Ramos (cell line): ENCODE measurements at regions not wholly inside any gene's neighbourhood (a gene's known extent, or its start where the extent isn't known, plus 50 kb on each side); places are given as distances from the start of the nearest gene placed in this dataset.

Experiments
- in situ Hi-C: fragments of 300-500 bp; cut with MboI; formaldehyde crosslinking; loops from one replicate; pipeline ENCODE4 v1.14.3; 2022; ENCODE audit warnings: low sequenced_read_pairs; ENCODE audit not compliant: unreplicated experiment

- in situ Hi-C loops, result no loop called here
Measured at GRCh38 chr2:207397917-207398655, 131.7 kb upstream of the CREB1 start.

DNA sequence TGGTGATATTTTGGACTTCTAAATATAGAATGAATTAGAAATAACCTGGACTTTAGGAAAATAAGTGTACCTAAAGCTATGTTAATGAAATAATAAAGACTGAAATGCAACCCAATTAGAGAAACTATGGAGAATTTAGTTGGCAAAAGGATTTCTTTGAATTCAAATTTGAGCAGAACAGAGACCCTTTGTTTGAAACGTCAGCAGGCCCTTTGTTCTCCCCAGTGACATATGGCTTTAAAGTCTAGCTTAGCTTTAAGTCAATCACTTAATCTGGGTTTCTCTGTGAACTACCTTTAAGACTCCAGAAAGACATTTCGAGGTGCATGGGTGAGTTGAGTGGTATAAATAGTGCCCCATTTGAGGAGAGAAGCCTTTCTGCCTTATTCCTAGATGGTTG is 130.5 kb upstream of the CREB1 start:
- in situ Hi-C loops, result no loop called here

GRCh38 chr2:207401338-207401737 is 128.4 kb upstream of the CREB1 start:
- in situ Hi-C loops, result no loop called here

DNA sequence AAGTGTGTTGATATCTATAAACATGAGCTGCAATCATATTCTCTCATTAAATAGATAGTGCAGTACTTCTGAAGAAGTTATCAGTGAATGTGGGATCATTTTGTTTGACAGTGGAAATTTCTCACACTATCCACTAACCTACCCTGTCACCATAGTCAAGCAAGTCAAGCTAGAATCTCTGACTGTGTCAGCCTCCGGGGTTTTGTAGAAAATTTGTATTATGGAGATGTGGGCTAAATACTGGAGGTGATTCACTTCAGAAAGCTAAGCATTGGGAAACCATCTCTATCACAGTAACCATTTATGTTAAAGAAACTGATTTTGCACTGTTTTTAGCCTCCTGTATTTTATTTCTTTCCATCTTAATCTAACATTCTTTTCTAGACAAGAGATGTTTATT is 126.6 kb upstream of the CREB1 start:
- in situ Hi-C loops, result no loop called here

DNA sequence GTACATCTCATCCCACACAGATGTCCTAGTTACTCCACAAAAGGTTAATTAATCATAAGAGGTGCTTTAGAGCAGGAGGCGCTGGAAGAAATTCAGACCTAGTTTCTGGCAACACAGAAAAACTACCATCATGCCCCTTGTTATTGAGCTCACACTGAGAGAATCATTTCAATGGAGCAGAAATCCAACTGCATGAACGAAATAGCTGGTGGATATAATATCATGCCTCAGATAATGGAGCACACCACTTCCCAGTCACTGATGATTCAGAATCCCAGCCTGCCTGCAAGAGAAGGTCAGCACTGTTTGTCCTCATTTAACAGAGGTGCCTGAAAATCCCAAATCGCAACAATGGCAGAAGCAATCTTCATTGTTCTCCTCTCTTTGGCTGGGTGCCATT is 125.8 kb upstream of the CREB1 start:
- in situ Hi-C loops, result no loop called here

GRCh38 chr2:207405150-207405549 is 124.6 kb upstream of the CREB1 start:
- in situ Hi-C loops, result no loop called here

DNA sequence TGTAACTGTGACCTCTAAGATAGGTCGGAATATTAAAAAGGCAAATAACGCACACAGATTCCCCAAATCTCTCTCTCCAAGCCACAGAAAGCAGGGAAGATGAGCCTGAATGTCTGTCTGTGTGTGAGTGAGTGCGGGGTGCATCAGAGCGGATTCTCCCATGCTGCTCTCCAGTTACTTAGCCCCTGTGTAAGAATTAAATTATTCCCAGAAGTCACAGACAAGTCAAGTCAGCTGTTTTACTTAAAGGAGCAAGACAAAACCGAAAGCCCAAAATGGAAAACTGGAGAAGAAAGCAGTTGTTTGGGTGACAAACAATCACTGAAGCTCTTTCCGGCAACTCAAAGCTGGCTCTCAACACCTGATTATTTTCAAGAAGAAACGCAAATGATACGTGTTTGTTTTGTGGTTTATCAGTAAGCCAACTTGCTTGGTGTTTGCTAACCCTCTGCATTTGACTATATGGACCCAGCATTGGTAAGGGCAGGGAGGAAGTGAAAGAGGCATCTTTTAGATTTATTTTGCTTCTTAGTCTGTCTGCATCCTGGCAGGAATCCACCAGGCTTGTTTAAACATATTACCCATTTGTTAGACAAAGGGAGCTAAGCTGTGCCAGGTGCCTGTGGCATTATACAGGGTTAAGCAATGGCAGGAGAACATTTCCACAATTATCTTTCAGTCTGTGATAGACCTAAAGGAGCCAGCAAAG is 121.5 kb upstream of the CREB1 start:
- in situ Hi-C loops, result no loop called here

DNA sequence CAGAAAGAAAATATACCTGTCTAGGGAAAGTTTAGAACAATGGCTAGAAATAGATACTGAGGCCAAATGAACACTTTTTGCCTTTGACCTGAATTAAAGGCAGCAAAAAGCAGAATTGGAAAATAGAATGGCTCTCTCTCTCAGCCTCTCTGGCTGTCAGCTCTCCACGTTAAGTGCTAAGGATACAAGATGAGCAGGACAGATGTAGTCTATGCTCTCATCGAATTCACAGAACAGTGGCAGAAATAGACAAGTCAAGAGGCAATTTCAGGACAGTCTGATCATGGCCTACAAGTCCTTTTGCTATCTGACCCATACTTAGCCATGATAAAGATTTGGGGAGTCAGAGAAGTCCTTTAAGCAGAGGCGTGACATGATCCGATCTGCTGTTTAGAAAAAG is 120.2 kb upstream of the CREB1 start:
- in situ Hi-C loops, result no loop called here

DNA sequence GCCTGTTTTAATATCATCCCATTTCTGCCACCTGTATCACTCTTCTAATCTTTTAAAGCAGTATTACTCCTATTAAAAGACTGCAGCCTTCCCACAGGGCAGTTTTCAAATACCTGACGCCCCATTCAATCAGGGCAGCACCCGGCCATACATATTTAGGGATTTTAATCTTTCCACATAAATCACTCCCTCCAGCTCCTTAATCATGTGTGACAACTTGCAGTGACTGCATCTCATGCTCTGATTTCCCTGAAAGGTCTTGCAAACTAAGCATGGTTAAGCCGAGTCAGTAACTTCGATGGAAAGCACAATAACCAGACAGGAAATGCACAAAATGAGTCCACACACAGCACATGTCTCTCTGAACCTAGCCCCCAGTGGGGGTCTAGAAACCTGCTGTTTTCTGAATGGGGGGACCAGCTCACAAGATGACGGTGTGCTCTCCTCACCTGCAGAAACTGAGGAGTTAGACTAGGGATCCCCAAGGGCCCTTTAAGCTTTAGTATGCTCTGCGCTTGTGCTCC is 116.9 kb upstream of the CREB1 start:
- in situ Hi-C loops, result no loop called here

DNA sequence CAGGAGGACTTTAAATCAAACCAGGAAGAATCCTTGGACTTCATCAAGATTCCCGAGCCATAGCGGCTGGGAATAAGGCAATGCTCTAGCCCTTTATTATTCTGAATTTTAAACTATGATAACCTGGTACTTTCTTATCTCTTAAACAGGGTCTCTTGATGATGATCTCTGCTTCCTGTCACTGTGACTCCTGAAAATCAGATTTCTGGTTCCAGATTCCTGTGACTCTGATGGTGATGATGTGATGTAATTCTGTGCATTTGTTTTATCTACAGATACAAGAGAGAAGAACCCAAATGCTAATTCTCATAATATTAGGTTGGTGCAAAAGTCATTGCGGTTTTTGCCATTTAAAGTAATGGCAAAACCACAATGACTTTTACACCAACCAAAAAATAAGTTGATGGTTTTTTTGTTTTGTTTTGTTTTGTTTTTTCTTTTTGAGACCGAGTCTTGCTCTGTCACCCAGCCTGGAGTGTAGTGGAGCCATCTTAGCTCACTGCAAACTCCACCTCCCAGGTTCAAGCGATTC is 116.3 kb upstream of the CREB1 start:
- in situ Hi-C loops, result no loop called here

GRCh38 chr2:207416111-207416510 is 113.7 kb upstream of the CREB1 start:
- in situ Hi-C loops, result no loop called here

GRCh38 chr2:207416900-207417299 is 112.9 kb upstream of the CREB1 start:
- in situ Hi-C loops, result no loop called here

GRCh38 chr2:207417301-207417718 is 112.5 kb upstream of the CREB1 start:
- in situ Hi-C loops, result no loop called here

GRCh38 chr2:207418419-207418818 is 111.3 kb upstream of the CREB1 start:
- in situ Hi-C loops, result no loop called here

DNA sequence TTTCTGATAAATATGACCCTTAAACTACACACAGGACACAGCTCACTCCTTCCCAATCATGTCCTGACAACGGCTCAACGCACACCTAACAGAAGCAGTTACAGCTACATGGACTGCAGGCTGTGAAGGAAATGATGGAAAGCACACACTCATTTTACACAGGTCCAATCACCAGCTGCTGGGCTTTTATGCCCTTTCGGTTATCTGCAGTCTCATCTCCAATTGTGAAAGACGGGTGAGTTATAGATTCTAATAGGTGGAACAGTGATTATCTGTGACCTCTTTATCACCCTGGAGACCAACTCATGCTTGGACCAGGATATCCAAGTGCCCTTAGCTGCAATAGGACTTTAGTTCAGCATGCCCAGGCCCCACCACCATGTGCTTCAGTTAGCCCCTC is 110.4 kb upstream of the CREB1 start:
- in situ Hi-C loops, result no loop called here

DNA sequence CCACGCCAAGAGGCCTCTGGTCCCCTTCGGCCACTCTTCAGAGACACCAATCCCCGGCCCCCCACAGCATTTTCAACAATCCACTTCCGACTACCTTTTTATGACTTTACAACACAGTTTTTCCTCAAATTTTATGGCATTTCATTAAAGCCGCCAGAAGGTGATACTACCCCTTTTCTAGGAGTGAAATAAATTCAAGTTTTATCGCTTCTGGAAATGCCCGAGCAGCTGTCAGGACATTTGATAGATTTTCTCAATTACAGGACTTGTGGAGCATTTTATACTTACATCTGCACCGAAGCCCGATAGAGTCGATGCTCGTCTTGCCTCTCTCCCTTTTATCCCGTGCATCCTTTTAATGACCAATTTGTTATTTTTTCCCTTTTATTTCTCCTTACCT is 108.1 kb upstream of the CREB1 start:
- in situ Hi-C loops, result no loop called here

- in situ Hi-C loops, result no loop called here
Measured at GRCh38 chr2:207422380-207422779, 107.4 kb upstream of the CREB1 start.

- in situ Hi-C loops, result no loop called here
Measured at GRCh38 chr2:207423886-207424285, 105.9 kb upstream of the CREB1 start.

DNA sequence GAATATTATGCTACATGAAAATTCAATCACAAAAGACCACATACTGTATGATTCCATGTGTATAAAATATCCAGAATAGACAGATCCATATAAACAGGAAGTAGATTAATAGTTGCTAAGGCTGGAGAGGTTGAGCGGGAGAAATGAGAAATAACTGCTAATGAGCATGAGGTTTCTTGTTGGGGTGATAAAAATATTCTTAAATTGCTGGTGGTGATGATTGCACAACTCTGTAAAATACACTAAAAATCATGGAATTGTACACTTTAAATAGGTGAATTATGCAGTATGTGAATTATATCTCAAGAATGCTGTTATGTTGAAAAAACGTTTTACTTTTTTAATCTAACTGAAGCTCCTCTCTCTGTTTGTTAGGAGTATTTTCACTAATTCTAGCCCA is 101.8 kb upstream of the CREB1 start:
- in situ Hi-C loops, result no loop called here

GRCh38 chr2:207428573-207428972 is 101.2 kb upstream of the CREB1 start:
- in situ Hi-C loops, result no loop called here

DNA sequence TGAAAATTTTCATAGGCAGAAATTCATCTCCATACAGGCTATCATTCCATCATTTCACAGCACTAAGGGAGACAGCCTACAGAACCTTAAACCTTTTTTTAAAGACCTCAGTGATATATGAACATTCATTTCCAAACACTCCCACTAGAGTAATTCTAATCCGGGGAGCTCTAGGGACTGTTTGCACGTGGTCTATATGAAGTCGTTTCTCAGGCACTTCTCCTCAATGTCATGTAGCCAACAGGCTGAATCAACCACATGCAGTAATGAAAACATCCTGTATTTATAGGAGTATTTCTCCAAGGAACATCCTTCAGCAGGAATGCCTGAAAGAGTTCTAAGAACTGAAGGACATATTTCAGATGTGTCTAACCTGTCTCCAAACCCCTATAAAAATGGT is 97.3 kb upstream of the CREB1 start:
- in situ Hi-C loops, result no loop called here
